Islet precursor cell (in vitro differentiated cells): ENCODE measurements at regions not wholly inside any gene's neighbourhood (a gene's known extent, or its start where the extent isn't known, plus 50 kb on each side); places are given as distances from the start of the nearest gene placed in this dataset.

Source experiments
- DNase-seq: peaks from one replicate; pipeline ENCODE4 v3.0.0-alpha.2; 2018

- DNase-seq, result no peak
These were observed 352.6 kb downstream of the GPR37 start for GRCh38 chr7:124413029-124413428.

GRCh38 chr7:124412531-124412930 is 353.1 kb downstream of the GPR37 start:
- no peak for DNase-seq

GRCh38 chr7:124411796-124412195 is 353.8 kb downstream of the GPR37 start:
- no peak for DNase-seq

- DNase-seq, result no peak
These were observed 362.0 kb downstream of the GPR37 start for GRCh38 chr7:124403587-124403986.

- DNase-seq, result no peak
These were observed 362.5 kb downstream of the GPR37 start for GRCh38 chr7:124403112-124403511.

GRCh38 chr7:124399941-124400340 is 365.7 kb downstream of the GPR37 start:
- DNase-seq, result no peak

- DNase-seq, result no peak
These were observed 366.2 kb upstream of the TMEM229A start for GRCh38 chr7:124398937-124399552.

GRCh38 chr7:124397134-124397533 is 364.3 kb upstream of the TMEM229A start:
- no peak for DNase-seq

GRCh38 chr7:124390301-124390700 is 357.4 kb upstream of the TMEM229A start:
- DNase-seq, result no peak

- no peak for DNase-seq
These were observed 355.9 kb upstream of the TMEM229A start for GRCh38 chr7:124388751-124389150.

- no peak for DNase-seq
These were observed 354.2 kb upstream of the TMEM229A start for GRCh38 chr7:124387056-124387455.

GRCh38 chr7:124379296-124379695 is 346.4 kb upstream of the TMEM229A start:
- DNase-seq, result no peak

GRCh38 chr7:124376111-124376510 is 343.2 kb upstream of the TMEM229A start:
- no peak for DNase-seq

GRCh38 chr7:124375391-124375790 is 342.5 kb upstream of the TMEM229A start:
- DNase-seq, result no peak

- peak; percentile 54 for DNase-seq
These were observed 336.4 kb upstream of the TMEM229A start for GRCh38 chr7:124369310-124369709.

GRCh38 chr7:124366118-124366517 is 333.3 kb upstream of the TMEM229A start:
- DNase-seq, result no peak

- no peak for DNase-seq
These were observed 331.4 kb upstream of the TMEM229A start for GRCh38 chr7:124364283-124364682.

- DNase-seq, result no peak
These were observed 321.3 kb upstream of the TMEM229A start for GRCh38 chr7:124354201-124354600.

GRCh38 chr7:124351950-124352349 is 319.1 kb upstream of the TMEM229A start:
- DNase-seq, result no peak

GRCh38 chr7:124349443-124349842 is 316.6 kb upstream of the TMEM229A start:
- peak; percentile 56 for DNase-seq

- no peak for DNase-seq
These were observed 306.0 kb upstream of the TMEM229A start for GRCh38 chr7:124338861-124339260.

- DNase-seq, result no peak
These were observed 298.0 kb upstream of the TMEM229A start for GRCh38 chr7:124330731-124331407.

GRCh38 chr7:124328774-124329173 is 295.9 kb upstream of the TMEM229A start:
- DNase-seq, result no peak

- DNase-seq, result no peak
These were observed 291.4 kb upstream of the TMEM229A start for GRCh38 chr7:124324262-124324661.

GRCh38 chr7:124323597-124323996 is 290.7 kb upstream of the TMEM229A start:
- DNase-seq, result no peak
